Left renal cortex interstitium (tissue), 4 donors: ENCODE measurements at regions not wholly inside any gene's neighbourhood (a gene's known extent, or its start where the extent isn't known, plus 50 kb on each side); places are given as distances from the start of the nearest gene placed in this dataset.
"Not testable (repeated sequence)": the region's sequence is repeated elsewhere in the genome, so short reads cannot be mapped to it uniquely, and the experiment has no call there.

Source experiments
- DNase-seq, 4 donors: peaks; one replicate each; pipeline ENCODE4 v3.0.0-alpha.2; 2013; ENCODE audit warnings: low read depth in 4 of 4, low spot score in 2 of 4, missing footprints in 1 of 4

GRCh38 chr3:106293161-106293560, 424.3 kb upstream of the CBLB start:
- DNase-seq, result no peak

- no peak for DNase-seq
These were observed 425.3 kb upstream of the CBLB start for GRCh38 chr3:106294121-106294520.

- DNase-seq, result peak in 3 of 4 donors; percentile 16 to 44 (median 23)
These were observed 427.2 kb upstream of the CBLB start for GRCh38 chr3:106296062-106296461.

- no peak for DNase-seq
These were observed 430.7 kb upstream of the CBLB start for GRCh38 chr3:106299300-106300098.

GRCh38 chr3:106302451-106303221, 433.8 kb upstream of the CBLB start:
- DNase-seq, result no peak

GRCh38 chr3:106303766-106304165, 435.0 kb upstream of the CBLB start:
- DNase-seq, result no peak

- DNase-seq, result no peak
These were observed 436.3 kb upstream of the CBLB start for GRCh38 chr3:106305127-106305526.

- no peak for DNase-seq
These were observed 437.1 kb upstream of the CBLB start for GRCh38 chr3:106305882-106306435.

- DNase-seq, result no peak
These were observed 440.5 kb upstream of the CBLB start for GRCh38 chr3:106309274-106309673.

GRCh38 chr3:106309798-106310197, 441.0 kb upstream of the CBLB start:
- DNase-seq, result not testable (repeated sequence)

- DNase-seq, result no peak
These were observed 448.6 kb upstream of the CBLB start for GRCh38 chr3:106317141-106318055.

- DNase-seq, result not testable (repeated sequence)
These were observed 452.6 kb upstream of the CBLB start for GRCh38 chr3:106321438-106321837.

GRCh38 chr3:106323586-106323985, 454.8 kb upstream of the CBLB start:
- no peak for DNase-seq

GRCh38 chr3:106326941-106327695, 458.3 kb upstream of the CBLB start:
- no peak for DNase-seq

- no peak for DNase-seq
These were observed 458.8 kb upstream of the CBLB start for GRCh38 chr3:106327696-106328025.

- no peak for DNase-seq
These were observed 459.4 kb upstream of the CBLB start for GRCh38 chr3:106328224-106328623.

- no peak for DNase-seq
These were observed 460.7 kb upstream of the CBLB start for GRCh38 chr3:106329521-106329920.

GRCh38 chr3:106331636-106332035, 462.8 kb upstream of the CBLB start:
- DNase-seq, result no peak

- DNase-seq, result no peak
These were observed 463.3 kb upstream of the CBLB start for GRCh38 chr3:106332129-106332528.

- DNase-seq, result no peak
These were observed 464.1 kb upstream of the CBLB start for GRCh38 chr3:106332884-106333283.
